Epidermal melanocyte (primary cell): ENCODE measurements at regions not wholly inside any gene's neighbourhood (a gene's known extent, or its start where the extent isn't known, plus 50 kb on each side); places are given as distances from the start of the nearest gene placed in this dataset.

Source experiments
- DNase-seq: peaks from one replicate; pipeline ENCODE4 v3.0.0; 2011; ENCODE audit warnings: low spot score; ENCODE audit not compliant: insufficient read length

DNA sequence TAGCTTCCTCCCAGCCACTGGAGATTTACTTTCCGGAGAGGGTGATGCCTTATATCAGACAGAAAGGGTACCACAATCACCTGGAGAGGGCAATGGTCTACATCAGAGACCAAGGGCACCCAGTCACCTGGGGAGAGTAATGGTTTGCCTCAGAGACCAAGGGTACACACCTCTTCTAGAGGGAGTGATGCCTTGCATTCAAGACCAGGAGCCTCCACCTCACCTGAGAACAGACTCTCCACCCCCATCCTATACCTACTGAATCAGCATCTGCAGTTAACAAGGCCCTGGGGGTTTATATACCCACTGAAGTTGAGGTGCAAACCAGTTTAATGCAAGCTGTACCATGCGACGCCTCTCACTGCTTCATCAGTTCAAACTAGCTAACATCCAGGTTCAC, 270.2 kb upstream of the IGFBP3 start:
- no peak for DNase-seq

DNA sequence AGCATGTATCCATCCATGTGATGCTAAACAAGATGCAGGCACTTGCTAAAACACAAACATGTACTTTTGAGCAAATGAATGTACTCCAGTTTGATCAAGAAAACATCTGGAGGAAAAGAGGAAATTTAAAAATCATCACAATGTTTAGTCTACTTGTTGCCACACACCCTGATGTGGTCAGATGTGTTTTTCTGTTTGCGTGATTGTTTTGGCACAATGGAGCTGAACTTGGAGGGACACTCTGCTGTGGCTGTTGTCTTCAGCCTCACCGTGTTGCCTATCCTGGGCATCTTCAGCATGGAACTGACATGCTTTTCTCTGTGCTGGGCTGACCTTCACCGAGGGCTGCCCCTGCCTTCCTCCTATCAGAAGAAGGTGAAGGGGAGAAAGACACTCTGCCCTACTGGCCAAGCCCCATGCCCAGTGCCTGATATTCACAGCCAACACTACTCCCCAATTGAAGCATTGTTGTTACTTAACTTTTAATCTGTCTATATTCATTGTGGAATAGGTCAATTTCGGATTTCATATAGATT, 268.3 kb upstream of the IGFBP3 start:
- DNase-seq: no peak

DNA sequence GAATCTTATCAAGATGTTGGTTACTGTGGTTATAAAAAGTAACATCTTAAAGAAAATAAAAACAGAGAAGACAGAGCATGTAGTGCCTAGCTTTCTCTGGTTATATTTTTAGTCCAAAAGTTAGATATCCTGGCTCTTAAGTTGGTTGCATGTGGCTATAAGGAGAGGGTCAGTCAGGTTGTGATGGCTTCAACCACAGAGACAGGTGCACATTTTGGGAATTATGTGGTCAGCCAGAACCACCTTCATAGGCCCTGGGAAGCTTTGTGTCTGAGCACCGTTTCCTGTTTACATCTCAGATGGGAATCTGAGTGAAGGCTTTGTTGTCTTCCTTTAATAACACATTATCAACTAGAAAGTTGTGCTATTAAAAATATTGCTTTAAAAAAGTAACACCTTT, 265.1 kb upstream of the IGFBP3 start:
- no peak for DNase-seq

DNA sequence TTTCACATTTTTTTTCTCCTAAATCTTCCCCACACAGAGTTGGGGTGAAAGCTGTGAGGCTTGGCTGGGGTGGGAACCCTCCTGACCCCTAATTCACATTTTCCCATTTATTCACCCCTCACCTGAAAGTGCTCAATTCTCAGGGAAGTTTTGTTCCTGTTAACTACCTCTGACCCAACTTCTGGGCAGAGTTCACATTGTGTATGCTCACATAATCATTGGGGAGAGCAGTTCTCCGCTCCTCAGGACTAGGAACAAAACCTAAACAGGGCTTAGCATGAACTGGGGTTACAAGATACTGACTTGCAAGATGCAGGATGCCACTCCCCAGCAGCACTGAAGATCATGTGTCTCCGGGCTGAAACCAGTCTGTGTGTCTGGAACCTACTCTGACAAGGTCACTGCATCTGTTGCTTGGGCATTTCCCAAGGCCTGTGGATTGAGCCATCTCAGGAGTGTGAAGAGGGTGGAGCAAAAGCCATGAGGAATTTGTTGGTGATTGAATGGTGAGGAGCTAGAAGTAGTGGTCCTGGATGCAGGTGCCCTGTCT, 258.1 kb upstream of the IGFBP3 start:
- no peak for DNase-seq

DNA sequence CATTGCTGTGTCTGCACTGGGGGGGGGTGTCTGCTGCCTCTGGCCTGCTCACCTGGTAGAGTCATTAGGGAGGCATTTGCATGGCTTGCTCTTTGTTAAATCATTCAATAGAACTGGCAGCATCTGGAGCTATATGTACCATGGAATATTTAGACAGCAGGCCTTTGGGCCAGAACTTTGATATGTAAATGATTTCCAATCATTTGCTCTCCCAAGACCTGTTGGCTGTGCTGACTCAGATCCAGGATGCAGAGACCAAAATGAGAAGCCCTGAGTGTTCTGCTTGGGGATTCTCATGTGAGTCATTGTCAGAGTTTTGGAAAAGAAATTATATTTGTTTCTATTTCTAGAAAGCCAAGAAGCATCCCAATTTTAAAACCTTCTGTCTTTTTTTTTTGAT, 257.6 kb upstream of the IGFBP3 start:
- no peak for DNase-seq

DNA sequence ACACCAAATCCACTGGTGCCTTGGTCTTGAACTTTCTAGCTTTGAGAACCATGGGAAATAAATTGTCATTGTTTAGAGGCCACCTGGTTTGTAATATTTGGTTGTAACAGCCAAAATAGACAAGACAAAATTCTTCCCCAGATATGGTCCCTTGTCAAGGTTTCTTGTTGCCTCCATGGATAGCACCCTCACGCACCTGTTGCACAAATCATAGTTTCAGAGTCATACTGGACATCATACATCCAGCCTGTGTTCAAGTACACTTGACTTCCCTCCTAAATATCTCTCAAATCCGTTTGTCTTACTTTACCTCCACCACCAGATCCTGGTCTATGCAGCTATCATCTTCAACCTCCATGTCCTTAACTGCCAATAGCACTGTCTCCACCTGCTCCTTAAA, 256.7 kb upstream of the IGFBP3 start:
- DNase-seq: no peak

DNA sequence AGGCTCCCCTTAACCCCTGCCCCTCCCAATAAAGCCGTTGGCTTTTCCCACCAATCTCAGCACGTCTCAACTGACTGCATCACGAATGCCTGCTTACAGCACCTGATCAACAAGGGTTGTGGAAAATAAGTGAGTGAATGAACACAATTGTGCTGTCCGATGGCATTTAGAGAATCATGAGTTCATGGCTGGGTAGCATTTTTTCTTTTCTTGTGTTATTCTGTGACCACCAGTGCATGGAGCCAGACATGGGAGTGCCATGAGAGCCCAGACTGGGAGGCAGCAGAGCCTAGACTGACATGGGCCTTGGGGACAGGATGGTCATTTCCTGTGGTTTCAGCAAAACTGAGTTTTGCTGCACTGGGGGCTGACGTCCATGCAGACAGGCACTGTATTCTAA, 254.1 kb upstream of the IGFBP3 start:
- no peak for DNase-seq

DNA sequence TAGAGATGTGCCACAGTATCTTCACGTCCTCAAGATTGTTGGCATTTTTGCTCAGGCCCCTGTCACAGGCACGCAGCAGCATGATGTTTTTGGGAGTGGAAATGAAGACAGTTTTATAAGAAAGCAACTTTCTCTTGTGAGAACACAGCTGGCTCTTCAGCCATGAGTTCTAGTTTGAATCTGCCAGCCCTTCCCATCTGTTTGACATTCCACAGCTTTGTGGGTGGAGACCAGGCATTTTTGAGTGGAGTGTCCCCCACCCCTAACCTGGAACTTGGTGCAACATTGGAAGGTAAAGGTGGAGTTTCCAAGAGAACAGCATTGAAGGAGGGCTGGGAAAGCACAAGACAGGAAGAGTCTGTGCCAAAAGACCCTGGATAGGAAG, 253.1 kb upstream of the IGFBP3 start:
- no peak for DNase-seq

DNA sequence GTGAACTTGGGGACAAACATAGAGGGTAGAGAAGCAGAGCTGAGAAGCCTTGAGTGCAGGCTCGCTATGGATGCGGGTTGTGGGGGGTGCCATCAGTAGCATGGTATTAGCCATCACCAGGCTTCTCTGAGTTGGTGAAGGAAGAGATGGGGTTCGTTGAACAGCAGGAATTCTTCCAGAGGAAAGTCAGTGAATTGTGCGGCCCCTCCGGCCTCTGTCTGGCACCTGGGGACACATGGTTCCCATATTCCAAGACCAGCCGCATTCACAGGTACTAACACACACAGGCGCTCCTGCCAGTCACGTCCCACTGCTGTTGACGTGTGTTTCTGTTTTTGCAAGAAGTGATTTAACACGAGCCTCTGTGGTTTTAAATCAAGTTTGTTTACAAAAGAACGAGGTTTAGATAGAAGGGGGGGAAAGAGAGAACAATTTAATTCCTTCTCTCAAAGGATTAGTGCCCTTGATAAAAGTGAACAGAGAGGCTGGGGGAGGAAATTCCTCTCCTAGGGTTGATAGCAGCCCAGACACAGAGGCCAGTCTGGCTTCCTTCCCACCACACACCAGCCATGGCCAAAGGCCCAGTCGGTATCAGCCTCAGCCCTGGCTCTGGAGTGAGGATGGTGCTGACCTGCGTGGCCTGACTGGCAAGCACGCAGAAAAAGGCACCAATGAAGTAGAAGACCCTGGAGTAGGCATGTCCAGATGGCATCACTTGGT, 252.6 kb upstream of the IGFBP3 start:
- no peak for DNase-seq

DNA sequence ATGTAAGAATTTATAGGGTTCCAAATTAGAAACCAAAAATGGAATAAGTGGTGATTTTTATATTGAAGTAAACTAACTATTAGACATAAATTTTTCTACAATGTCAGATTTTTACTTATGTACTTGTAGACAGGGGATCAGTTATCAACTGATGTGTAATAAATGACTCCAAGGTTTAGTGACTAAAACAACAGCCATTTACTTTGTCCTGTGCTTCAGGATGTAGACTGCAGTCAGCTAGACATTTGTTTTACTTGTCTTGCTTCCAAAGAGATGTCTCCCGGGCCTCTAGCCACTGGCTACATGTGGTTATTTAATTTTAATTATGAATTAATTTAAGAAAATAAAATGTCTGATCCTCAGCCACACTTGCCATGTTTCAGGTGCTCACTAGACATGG, 249.7 kb upstream of the IGFBP3 start:
- no peak for DNase-seq

DNA sequence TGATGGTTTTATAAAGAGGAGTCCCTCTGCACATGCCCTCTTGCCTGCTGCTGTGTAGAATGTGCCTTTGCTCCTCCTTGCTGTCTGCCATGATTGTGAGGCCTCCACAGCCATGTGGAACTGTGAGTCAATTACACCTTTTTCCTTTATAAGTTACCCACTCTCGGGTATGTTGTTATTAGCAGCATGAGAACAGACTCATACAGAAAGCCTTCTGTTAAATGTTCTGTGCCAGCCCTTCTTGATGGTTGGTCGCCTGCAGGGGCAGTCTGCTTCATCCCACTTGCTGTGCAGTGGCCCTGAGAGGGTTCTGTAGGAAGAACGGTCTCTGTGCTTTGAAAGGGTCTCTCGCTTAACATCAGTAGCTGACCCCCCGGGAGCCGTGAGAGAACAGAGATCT, 248.9 kb upstream of the IGFBP3 start:
- DNase-seq: no peak

DNA sequence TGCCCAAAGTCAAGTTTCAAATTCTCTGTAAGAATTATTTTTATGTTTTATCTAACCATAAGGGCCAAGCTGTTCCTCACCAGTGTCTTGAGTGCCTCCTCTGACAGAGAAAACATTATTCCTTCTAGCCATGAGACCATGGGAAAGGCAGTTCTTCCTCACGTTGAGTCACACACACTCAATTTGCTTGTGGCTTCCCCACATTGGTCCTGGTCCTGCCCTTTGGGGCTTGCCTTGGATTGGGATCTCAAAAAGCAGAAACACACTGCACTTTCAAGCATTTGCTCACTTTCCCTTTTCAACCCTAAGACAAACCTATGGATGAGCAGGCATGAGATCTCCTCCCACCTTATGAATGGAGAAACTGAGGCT, 248.3 kb upstream of the IGFBP3 start:
- no peak for DNase-seq

DNA sequence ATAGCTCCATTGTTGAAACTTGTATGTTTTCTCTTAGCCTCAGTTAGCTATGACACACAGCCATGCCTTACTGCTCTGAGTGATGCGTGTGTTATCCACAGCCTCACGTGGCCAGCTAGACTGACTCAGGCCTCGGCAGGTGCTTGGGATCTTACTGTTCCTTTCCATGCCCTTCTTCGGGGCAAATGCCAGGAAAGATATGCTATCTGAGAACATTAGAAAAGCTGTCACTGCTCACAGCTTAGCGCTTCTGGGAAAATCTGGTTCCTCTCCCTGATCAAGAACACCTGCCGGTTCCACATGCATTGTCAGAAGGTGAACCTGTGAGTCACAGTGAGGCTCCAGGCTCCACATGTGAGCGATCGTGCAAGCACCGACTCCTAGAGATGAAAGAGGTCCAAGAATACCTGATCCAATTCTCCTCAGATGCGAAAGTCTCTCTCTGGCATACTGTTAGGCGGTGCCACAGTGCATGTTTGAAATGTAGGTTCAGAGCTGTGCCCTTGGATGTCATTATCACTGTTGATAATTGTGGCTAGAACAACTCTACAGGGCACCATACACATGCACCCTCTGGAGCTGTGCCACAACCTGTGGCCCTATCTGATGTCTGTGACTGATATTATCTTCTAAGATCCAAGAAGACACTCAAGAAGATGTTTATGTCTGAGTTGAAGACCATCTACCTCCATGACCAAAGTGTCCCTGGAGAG, 247.8 kb upstream of the IGFBP3 start:
- no peak for DNase-seq

DNA sequence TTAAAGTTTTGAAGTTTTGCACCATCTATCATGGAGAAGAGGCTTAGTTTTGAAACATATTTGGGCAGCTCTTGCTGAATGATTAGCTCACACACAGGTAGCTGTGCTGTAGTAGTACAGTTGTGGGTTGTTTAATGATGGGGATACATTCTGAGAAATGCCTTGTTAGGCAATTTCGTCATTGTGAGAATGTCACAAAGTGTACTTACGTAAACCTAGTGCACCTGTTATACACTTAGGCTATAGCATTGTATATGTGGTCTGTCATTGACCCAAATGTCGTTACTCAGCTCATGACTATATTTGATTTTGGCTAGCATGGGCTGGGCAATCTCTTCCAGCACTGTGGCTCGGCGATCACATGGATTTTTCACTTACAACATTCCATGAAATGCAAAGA, 247.2 kb upstream of the IGFBP3 start:
- DNase-seq: no peak

DNA sequence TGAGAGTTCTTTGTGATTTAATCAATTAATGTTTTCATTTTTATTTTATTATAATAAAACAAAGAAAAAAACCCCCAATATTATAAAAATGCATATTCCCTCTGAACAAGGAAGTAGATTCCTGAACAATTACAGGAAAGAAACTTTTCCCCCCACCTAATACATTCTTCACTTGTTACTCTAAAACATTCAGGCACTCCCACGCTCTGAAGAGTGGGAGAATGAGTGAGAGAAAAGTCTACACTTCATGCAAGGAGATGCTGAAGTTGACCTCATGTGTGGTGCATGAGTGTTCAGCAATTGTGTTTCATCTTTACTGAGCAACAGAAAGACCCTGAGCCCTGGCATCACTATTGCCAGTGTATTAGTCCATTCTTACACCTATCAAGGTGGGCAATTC, 244.2 kb upstream of the IGFBP3 start:
- DNase-seq: no peak

DNA sequence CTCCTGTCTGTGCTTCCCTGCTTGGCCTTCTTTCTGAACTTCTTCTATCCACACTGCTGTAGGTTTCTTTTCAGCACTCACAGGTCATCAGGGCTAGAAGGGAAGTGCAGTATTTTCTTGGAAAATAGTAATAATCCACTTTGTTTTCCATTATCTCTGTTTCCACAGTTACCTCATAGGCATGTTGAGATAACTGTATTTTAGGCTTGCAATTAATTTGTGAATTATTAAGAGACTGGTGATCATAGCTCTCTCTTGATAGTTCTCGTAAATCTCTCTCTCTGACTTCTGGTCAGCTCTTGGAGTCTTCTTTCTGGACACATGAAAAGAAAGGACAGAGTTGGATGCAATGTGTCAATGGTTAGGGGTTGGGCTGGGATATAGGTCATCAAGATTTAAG, 243.6 kb upstream of the IGFBP3 start:
- no peak for DNase-seq

DNA sequence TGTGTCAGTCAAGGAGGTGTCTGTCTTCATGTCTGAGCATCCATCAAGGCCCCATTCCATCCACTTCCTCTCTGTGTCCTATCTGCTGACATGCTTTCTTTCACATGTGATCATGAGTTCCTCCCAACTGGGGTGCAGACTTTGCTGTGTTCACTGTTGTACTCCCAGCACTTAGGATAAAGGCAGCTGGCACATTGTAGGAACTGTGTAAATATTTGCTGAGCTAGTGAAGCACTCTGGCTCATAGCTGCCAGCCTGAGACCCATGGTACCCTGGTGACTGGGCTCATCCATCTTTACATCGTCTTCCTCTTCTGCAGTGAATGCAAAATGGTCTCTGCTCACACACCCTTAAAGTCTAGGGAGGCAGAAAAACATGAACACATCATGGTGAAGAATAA, 242.2 kb upstream of the IGFBP3 start:
- no peak for DNase-seq

DNA sequence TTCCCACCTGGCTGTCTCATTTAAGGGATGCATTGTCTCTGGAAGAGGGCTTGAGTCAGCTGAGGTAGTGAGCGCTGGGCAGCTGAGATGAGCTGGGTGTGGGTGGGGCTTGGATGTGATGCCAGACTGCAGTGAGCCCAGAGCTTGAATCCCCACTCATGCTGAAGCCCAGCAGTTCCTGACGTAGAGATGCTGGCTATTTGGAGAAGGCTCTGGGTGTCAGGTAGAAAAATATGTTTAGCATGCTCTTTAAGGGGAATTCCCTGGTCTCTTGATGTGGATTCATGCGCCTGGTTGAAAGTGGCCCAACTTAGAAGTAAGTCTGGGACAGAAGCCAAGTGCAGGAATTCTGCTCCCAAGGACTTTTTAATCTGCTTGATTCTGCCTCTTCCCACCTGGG, 241.5 kb upstream of the IGFBP3 start:
- DNase-seq: no peak

DNA sequence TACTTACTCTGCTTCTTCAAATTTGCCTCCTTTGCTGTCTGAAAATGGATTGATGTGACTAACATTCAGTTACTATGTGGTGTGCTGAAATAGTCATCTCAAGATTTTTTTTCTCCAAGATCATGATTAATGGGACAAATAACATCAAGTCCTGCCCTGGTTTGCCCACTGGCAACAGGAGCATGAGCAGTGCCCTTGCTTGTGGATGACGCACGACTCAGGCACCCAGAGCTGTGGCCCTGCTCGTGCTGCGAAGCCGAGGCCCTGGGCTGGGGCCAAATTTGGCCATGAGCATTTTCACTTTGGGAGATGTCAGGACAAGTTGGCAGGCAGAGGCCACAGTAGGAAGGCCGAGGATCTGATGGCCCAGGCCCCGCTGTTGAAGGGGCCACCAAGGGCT, 239.8 kb upstream of the IGFBP3 start:
- no peak for DNase-seq

DNA sequence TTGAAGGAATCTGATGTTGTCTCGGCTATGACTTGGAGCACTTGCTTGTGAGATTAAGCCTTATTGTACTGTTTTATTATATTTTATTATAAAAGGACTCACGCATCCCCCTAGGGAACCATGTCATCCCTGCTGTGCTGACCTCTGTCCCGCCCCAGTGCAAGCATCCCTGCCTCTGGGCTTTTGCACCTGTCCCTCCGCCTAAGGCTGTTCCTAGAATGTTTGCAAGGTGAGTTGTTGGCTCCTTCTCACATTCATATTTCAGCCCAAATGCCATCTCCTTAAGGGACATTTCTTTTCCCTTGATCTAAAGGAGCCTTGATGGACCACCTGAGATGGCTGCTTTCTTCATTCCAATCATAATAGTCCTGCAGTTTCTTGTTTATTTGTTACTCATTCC, 236.9 kb upstream of the IGFBP3 start:
- DNase-seq: no peak

DNA sequence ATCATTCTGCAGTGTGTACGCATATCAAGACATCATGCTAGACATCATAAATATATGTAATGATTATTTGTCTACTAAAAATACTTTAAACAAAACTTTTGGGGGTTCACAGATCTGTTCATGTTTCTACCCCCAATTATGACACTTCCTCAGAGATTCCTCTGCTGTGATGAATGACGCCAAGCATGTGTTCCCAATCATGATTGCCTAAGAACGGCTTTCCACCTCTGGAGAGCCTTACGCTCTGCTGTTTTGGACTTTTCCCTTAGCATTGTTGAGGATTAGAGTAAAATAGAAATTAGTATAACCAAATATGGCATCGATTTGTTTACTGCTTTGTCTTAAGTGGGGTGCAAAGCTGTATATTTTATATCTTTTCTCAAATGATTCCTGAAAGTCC, 236.3 kb upstream of the IGFBP3 start:
- no peak for DNase-seq

DNA sequence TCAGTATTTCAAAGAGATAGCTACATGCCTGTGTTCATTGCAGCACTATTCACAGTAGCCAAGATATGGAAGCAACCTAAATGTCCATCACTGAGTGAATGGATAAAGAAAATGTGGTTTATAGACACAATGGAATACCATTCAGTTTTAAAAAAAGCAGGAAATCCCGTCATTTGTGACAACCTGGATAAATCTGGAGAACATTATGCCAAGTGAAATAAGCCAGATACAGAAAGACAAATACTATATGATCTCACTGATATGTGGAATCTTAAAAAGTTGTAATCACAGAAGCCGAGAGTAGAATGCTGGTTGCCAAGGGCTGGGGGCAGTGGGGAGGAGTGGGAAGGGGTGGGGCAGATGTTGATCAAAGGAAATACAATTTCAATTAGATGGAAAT, 235.8 kb upstream of the IGFBP3 start:
- DNase-seq: no peak

DNA sequence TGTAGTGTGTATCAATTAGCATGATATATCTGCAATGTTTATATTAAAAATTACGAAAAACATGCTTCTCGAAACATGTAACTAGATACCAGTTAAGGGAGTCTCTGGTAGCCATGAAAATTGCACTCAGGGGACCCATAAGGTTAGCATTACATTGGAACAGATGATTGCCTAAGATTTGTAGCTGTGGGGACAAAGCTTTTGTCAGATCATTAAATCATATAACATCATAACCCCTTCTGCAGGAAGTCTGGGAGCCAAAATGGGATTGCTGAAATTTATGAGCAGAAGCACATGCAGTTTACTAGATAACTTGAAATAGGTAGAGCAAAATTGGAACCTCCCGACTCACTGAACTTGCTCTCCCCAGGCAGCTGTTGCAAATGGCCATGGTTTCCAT, 235.0 kb upstream of the IGFBP3 start:
- DNase-seq: no peak
